Aorta (tissue), 5 donors: ENCODE measurements at regions not wholly inside any gene's neighbourhood (a gene's known extent, or its start where the extent isn't known, plus 50 kb on each side); places are given as distances from the start of the nearest gene placed in this dataset.

Experiments used
- ATAC-seq: fragments of 200-7000 bp; cut with Tn5 transposase; one replicate; pipeline ENCODE4 v1.9.1; 2022; ENCODE audit warnings: moderate library complexity; ENCODE audit not compliant: low FRiP score
- DNase-seq, 2 donors: peaks; one replicate each; pipeline ENCODE4 v3.0.0-alpha.2; 2020
- H3K27ac ChIP-seq, 2 donors: one replicate each; pipeline ENCODE4 v1.5.1; 2013; ENCODE audit warnings: low read length in 2 of 2, mild to moderate bottlenecking in 2 of 2, moderate library complexity in 2 of 2, control low read depth in 1 of 2, inconsistent platforms in 1 of 2, low read depth in 1 of 2
- H3K27me3 ChIP-seq, 2 donors: one replicate each; pipeline ENCODE4 v1.6.1; 2013; ENCODE audit warnings: control low read depth in 1 of 2, low read length in 1 of 2, mild to moderate bottlenecking in 1 of 2, moderate library complexity in 1 of 2; ENCODE audit not compliant: insufficient read depth in 2 of 2, control insufficient read depth in 1 of 2
- H3K36me3 ChIP-seq, 2 donors: one replicate each; pipeline ENCODE4 v1.6.1; 2013; ENCODE audit warnings: control low read depth in 1 of 2, low read length in 1 of 2, mild to moderate bottlenecking in 1 of 2; ENCODE audit not compliant: insufficient read depth in 2 of 2, control insufficient read depth in 1 of 2
- H3K4me1 ChIP-seq, 2 donors: one replicate each; pipeline ENCODE4 v1.6.1; 2013; ENCODE audit warnings: low read length in 2 of 2, control low read depth in 1 of 2, mild to moderate bottlenecking in 1 of 2, moderate library complexity in 1 of 2; ENCODE audit not compliant: insufficient read depth in 2 of 2, control insufficient read depth in 1 of 2
- H3K4me3 ChIP-seq, 2 donors: one replicate each; pipeline ENCODE4 v1.5.1; 2013; ENCODE audit warnings: low read length in 2 of 2, control low read depth in 1 of 2, mild to moderate bottlenecking in 1 of 2
- H3K9me3 ChIP-seq: one replicate; pipeline ENCODE4 v1.6.1; 2013; ENCODE audit warnings: mild to moderate bottlenecking, low read length; ENCODE audit not compliant: control insufficient read depth
- WGBS, 2 donors: extraction: QIAGEN DNeasy Blood & Tissue Kit; methylation state at CpG; one replicate each; pipeline ENCODE4 v1.1.7; 2013; 5-methylcytosine and 5-hydroxymethylcytosine counted together
- intact Hi-C, 2 donors: fragments of 100-400 bp; cut with DNase I; formaldehyde crosslinking; loops; one replicate each; pipeline versions ENCODE4 v1.14.2 to v1.15.0; 2022
- donor health status: healthy with polysubstance abuse.
- donor health status: Bipolar disorder and iron deficiency.
- donor health status: DM: no; HTN: no; CAD: no.
- donor health status: DM: no; HTN: no; CAD: no.
- donor health status: DM: yes; HTN: yes; CAD: no.

GRCh38 chr14:29489911-29490425 lies 437.7 kb downstream of the PRKD1 start:
- no peaks in the 10 kb centered on the region for H3K9me3 ChIP-seq
- intact Hi-C loops = no loop called here
- H3K36me3 ChIP-seq = no peaks in the 10 kb centered on the region
- DNase-seq (no peak), ATAC-seq (no peak)
- H3K27ac ChIP-seq = no peak overlapping the region
- no peaks in the 10 kb centered on the region for H3K4me1 ChIP-seq
- H3K4me3 ChIP-seq = no peak overlapping the region
- 78 to 80% methylated on average over 4 of the region's 4 CpGs for WGBS, 2 donors
- H3K27me3 ChIP-seq = no peaks in the 10 kb centered on the region

- intact Hi-C loops = no loop called here
- 65 to 69% methylated on average over 4 of the region's 4 CpGs for WGBS, 2 donors
- Histone ChIP-seq H3K27ac (no peak overlapping the region), H3K9me3 (peaks cover 1% of the 10 kb centered on the region), H3K4me3 (no peak overlapping the region), H3K36me3 (no peaks in the 10 kb centered on the region), H3K27me3 (no peaks in the 10 kb centered on the region), H3K4me1 (no peaks in the 10 kb centered on the region)
- DNase-seq (no peak), ATAC-seq (no peak)
These were observed 433.8 kb downstream of the PRKD1 start for GRCh38 chr14:29493849-29494248.

GRCh38 chr14:29494312-29494711 lies 433.3 kb downstream of the PRKD1 start:
- H3K27me3 ChIP-seq = no peaks in the 10 kb centered on the region
- H3K9me3 ChIP-seq = peaks cover 1% of the 10 kb centered on the region
- no peaks in the 10 kb centered on the region for H3K4me1 ChIP-seq
- intact Hi-C loops = no loop called here
- ATAC-seq = no peak
- no peak overlapping the region for H3K4me3 ChIP-seq
- 33 to 46% methylated on average over 1 of the region's 1 CpG for WGBS, 2 donors
- no peaks in the 10 kb centered on the region for H3K36me3 ChIP-seq
- no peak overlapping the region for H3K27ac ChIP-seq
- DNase-seq = no peak

GRCh38 chr14:29503903-29504302 lies 423.7 kb downstream of the PRKD1 start:
- H3K9me3 ChIP-seq = no peaks in the 10 kb centered on the region
- no peak overlapping the region for H3K4me3 ChIP-seq
- intact Hi-C loops = no loop called here
- no peaks in the 10 kb centered on the region for H3K36me3 ChIP-seq
- ATAC-seq (no peak), DNase-seq (no peak)
- H3K27ac ChIP-seq = no peak overlapping the region
- H3K27me3 ChIP-seq = no peaks in the 10 kb centered on the region
- H3K4me1 ChIP-seq = no peaks in the 10 kb centered on the region

GRCh38 chr14:29518335-29518734 lies 409.3 kb downstream of the PRKD1 start:
- no peak overlapping the region for H3K4me3 ChIP-seq
- no peaks in the 10 kb centered on the region for H3K27me3 ChIP-seq
- H3K9me3 ChIP-seq = no peaks in the 10 kb centered on the region
- ATAC-seq = no peak
- no peaks in the 10 kb centered on the region for H3K36me3 ChIP-seq
- H3K4me1 ChIP-seq = no peaks in the 10 kb centered on the region
- DNase-seq = no peak
- 31 to 34% methylated on average over 2 of the region's 2 CpGs for WGBS, 2 donors
- H3K27ac ChIP-seq = no peak overlapping the region
- intact Hi-C loops = no loop called here

- no peak overlapping the region for H3K4me3 ChIP-seq
- H3K9me3 ChIP-seq = no peaks in the 10 kb centered on the region
- no peak for ATAC-seq
- H3K36me3 ChIP-seq = no peaks in the 10 kb centered on the region
- DNase-seq = no peak
- intact Hi-C loops = no loop called here
- H3K27ac ChIP-seq = no peak overlapping the region
- H3K4me1 ChIP-seq = no peaks in the 10 kb centered on the region
- WGBS, 2 donors = 41 to 45% methylated on average over 2 of the region's 2 CpGs
- no peaks in the 10 kb centered on the region for H3K27me3 ChIP-seq
These were observed 406.0 kb downstream of the PRKD1 start for GRCh38 chr14:29521526-29522137.
